ENCODE measurements at regions not wholly inside any gene's neighbourhood (a gene's known extent, or its start where the extent isn't known, plus 50 kb on each side); places are given as distances from the start of the nearest gene placed in this dataset.

- Histone ChIP-seq H3K4me3 (ENCODE audit: insufficient read depth, low read length) (no peak overlapping the region), H3K9me3 (ENCODE audit: low read depth, low read length) (no peaks in the 10 kb centered on the region), H3K27ac (ENCODE audit: low read depth, low read length) (no peak overlapping the region), H4K20me1 (ENCODE audit: insufficient read depth, low read length) (no peaks in the 10 kb centered on the region), H2AFZ (ENCODE audit: low read length) (no peak overlapping the region), H3K4me1 (ENCODE audit: insufficient read depth, low read length) (no peaks in the 10 kb centered on the region), H3K79me2 (ENCODE audit: insufficient read depth, low read length) (no peaks in the 10 kb centered on the region), H3K4me2 (ENCODE audit: insufficient read depth, low read length) (no peak overlapping the region), H3K36me3 (ENCODE audit: insufficient read depth, low read length) (no peaks in the 10 kb centered on the region), H3K27me3 (ENCODE audit: insufficient read depth, low read length) (no peaks in the 10 kb centered on the region)
- DNase-seq (ENCODE audit: insufficient read length, low spot score, missing footprints), result no peak
- no peak for TF ChIP-seq CTCF (IDR thresholded peaks at IDR 0.05; ENCODE audit: extremely low read depth, low read depth, low read length)
Measured at GRCh38 chr6:126907996-126908395, 210.5 kb upstream of the RSPO3 start.

- H4K20me1 ChIP-seq (ENCODE audit: insufficient read depth, low read length), result no peaks in the 10 kb centered on the region
- no peaks in the 10 kb centered on the region for H3K27me3 ChIP-seq (ENCODE audit: insufficient read depth, low read length)
- DNase-seq (ENCODE audit: insufficient read length, low spot score, missing footprints), result no peak
- H3K4me3 ChIP-seq (ENCODE audit: insufficient read depth, low read length), result no peak overlapping the region
- no peak overlapping the region for H3K4me2 ChIP-seq (ENCODE audit: insufficient read depth, low read length)
- H3K27ac ChIP-seq (ENCODE audit: low read depth, low read length), result no peak overlapping the region
- TF ChIP-seq CTCF (IDR thresholded peaks at IDR 0.05; ENCODE audit: extremely low read depth, low read depth, low read length), result no peak
- H3K4me1 ChIP-seq (ENCODE audit: insufficient read depth, low read length), result no peaks in the 10 kb centered on the region
- no peak overlapping the region for H2AFZ ChIP-seq (ENCODE audit: low read length)
- H3K9me3 ChIP-seq (ENCODE audit: low read depth, low read length), result no peaks in the 10 kb centered on the region
- no peaks in the 10 kb centered on the region for H3K79me2 ChIP-seq (ENCODE audit: insufficient read depth, low read length)
- H3K36me3 ChIP-seq (ENCODE audit: insufficient read depth, low read length), result no peaks in the 10 kb centered on the region
Measured at GRCh38 chr6:126909493-126909892, 209.0 kb upstream of the RSPO3 start.

GRCh38 chr6:126913651-126914050, 204.8 kb upstream of the RSPO3 start:
- DNase-seq (ENCODE audit: insufficient read length, low spot score, missing footprints), result no peak
- Histone ChIP-seq H3K36me3 (ENCODE audit: insufficient read depth, low read length) (no peaks in the 10 kb centered on the region), H3K27ac (ENCODE audit: low read depth, low read length) (no peak overlapping the region), H3K4me1 (ENCODE audit: insufficient read depth, low read length) (no peaks in the 10 kb centered on the region), H3K4me3 (ENCODE audit: insufficient read depth, low read length) (no peak overlapping the region), H3K9me3 (ENCODE audit: low read depth, low read length) (no peaks in the 10 kb centered on the region), H3K27me3 (ENCODE audit: insufficient read depth, low read length) (no peaks in the 10 kb centered on the region), H3K4me2 (ENCODE audit: insufficient read depth, low read length) (no peak overlapping the region), H2AFZ (ENCODE audit: low read length) (no peak overlapping the region), H3K79me2 (ENCODE audit: insufficient read depth, low read length) (no peaks in the 10 kb centered on the region), H4K20me1 (ENCODE audit: insufficient read depth, low read length) (no peaks in the 10 kb centered on the region)
- TF ChIP-seq CTCF (IDR thresholded peaks at IDR 0.05; ENCODE audit: extremely low read depth, low read depth, low read length), result no peak

GRCh38 chr6:126914172-126914571, 204.3 kb upstream of the RSPO3 start:
- H3K4me1 ChIP-seq (ENCODE audit: insufficient read depth, low read length), result no peaks in the 10 kb centered on the region
- H3K9me3 ChIP-seq (ENCODE audit: low read depth, low read length), result no peaks in the 10 kb centered on the region
- H3K27me3 ChIP-seq (ENCODE audit: insufficient read depth, low read length), result no peaks in the 10 kb centered on the region
- no peaks in the 10 kb centered on the region for H3K36me3 ChIP-seq (ENCODE audit: insufficient read depth, low read length)
- H3K4me3 ChIP-seq (ENCODE audit: insufficient read depth, low read length), result no peak overlapping the region
- no peak overlapping the region for H3K27ac ChIP-seq (ENCODE audit: low read depth, low read length)
- no peak overlapping the region for H3K4me2 ChIP-seq (ENCODE audit: insufficient read depth, low read length)
- H4K20me1 ChIP-seq (ENCODE audit: insufficient read depth, low read length), result no peaks in the 10 kb centered on the region
- TF ChIP-seq CTCF (IDR thresholded peaks at IDR 0.05; ENCODE audit: extremely low read depth, low read depth, low read length), result no peak
- H2AFZ ChIP-seq (ENCODE audit: low read length), result no peak overlapping the region
- H3K79me2 ChIP-seq (ENCODE audit: insufficient read depth, low read length), result no peaks in the 10 kb centered on the region
- DNase-seq (ENCODE audit: insufficient read length, low spot score, missing footprints), result no peak

All from osteoblast (primary cell).